Smooth muscle cell (in vitro differentiated cells): ENCODE measurements at regions not wholly inside any gene's neighbourhood (a gene's known extent, or its start where the extent isn't known, plus 50 kb on each side); places are given as distances from the start of the nearest gene placed in this dataset.

ENCODE experiments used
- DNase-seq: peaks from one replicate; lab custom pipeline; 2025; ENCODE audit not compliant: unreplicated experiment; lab: John Stamatoyannopoulos, UW
- H2AFZ ChIP-seq: fragments of 200-600 bp; sonication (generic); 2 replicates; pipeline ENCODE4 v1.6.0; 2016; ENCODE audit warnings: antibody characterized with exemption, low read depth, mild to moderate bottlenecking
- H3F3A ChIP-seq: fragments of 200-600 bp; sonication (generic); 2 replicates; pipeline ENCODE4 v1.6.0; 2017; ENCODE audit warnings: antibody characterized with exemption, low read depth
- H3K27ac ChIP-seq: fragments of 200-600 bp; sonication (generic); 2 replicates; pipeline ENCODE4 v1.5.1; 2016; ENCODE audit warnings: low read depth, mild to moderate bottlenecking
- H3K27me3 ChIP-seq: fragments of 200-600 bp; sonication (generic); 2 replicates; pipeline ENCODE4 v1.6.1; 2016; ENCODE audit warnings: low read depth, mild to moderate bottlenecking
- H3K36me3 ChIP-seq: fragments of 200-600 bp; sonication (generic); 2 replicates; pipeline ENCODE4 v1.5.1; 2016; ENCODE audit warnings: low read depth
- H3K4me1 ChIP-seq: fragments of 200-600 bp; sonication (generic); 2 replicates; pipeline ENCODE4 v1.5.1; 2016; ENCODE audit warnings: low read depth
- H3K4me2 ChIP-seq: fragments of 200-600 bp; sonication (generic); 2 replicates; pipeline ENCODE4 v1.6.0; 2016; ENCODE audit warnings: mild to moderate bottlenecking
- H3K4me3 ChIP-seq: fragments of 200-600 bp; sonication (generic); 2 replicates; pipeline ENCODE4 v1.5.1; 2016; ENCODE audit warnings: mild to moderate bottlenecking
- H3K79me2 ChIP-seq: fragments of 200-600 bp; sonication (generic); 2 replicates; pipeline ENCODE4 v1.6.0; 2016; ENCODE audit warnings: low read depth, mild to moderate bottlenecking
- H3K9ac ChIP-seq: fragments of 200-600 bp; sonication (generic); 2 replicates; pipeline ENCODE4 v1.6.0; 2016; ENCODE audit warnings: low read depth
- H3K9me3 ChIP-seq: fragments of 200-600 bp; sonication (generic); replicated peaks from 2 replicates; pipeline ENCODE4 v1.5.1; 2016; ENCODE audit warnings: low read depth
- H4K20me1 ChIP-seq: fragments of 200-600 bp; sonication (generic); 2 replicates; pipeline ENCODE4 v1.6.0; 2016; ENCODE audit warnings: low read depth
- WGBS: methylation state at CpG from one replicate; pipeline ENCODE4 v1.1.7; 2016; ENCODE audit warnings: low lambda C conversion rate; 5-methylcytosine and 5-hydroxymethylcytosine counted together
- TF ChIP-seq, protein P1 (sequence below): fragments of 200-600 bp; sonication (generic); IDR thresholded peaks from 2 replicates; pipeline ENCODE4 v1.5.1; 2017; ENCODE audit warnings: borderline replicate concordance, mild to moderate bottlenecking, antibody characterized with exemption; ENCODE audit not compliant: insufficient read depth, poor library complexity, severe bottlenecking

DNA sequence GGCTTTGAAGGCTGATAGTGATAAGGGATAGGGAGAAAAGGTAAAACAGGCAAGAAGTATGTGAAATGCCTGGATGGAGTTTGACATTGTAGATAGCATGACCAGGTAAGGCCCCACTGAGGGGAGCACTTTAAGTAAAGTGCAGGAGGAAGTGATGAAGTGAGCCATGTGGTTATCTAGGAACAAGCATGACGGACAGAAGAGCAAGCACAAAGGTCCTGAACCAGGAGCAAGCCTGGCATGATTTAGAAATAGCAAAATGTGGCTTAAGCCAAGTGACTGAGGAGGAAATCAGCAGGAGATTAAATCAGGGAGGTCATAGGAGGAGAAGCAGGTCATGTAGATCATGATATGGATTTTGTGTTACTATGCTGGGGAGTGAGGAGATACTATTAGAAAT is 129.2 kb downstream of the GLUL start:
- H4K20me1 ChIP-seq = no peaks in the 10 kb centered on the region
- no peaks in the 10 kb centered on the region for H3K36me3 ChIP-seq
- H2AFZ ChIP-seq = no peak overlapping the region
- no peaks in the 10 kb centered on the region for H3K79me2 ChIP-seq
- TF ChIP-seq, protein P1, sequence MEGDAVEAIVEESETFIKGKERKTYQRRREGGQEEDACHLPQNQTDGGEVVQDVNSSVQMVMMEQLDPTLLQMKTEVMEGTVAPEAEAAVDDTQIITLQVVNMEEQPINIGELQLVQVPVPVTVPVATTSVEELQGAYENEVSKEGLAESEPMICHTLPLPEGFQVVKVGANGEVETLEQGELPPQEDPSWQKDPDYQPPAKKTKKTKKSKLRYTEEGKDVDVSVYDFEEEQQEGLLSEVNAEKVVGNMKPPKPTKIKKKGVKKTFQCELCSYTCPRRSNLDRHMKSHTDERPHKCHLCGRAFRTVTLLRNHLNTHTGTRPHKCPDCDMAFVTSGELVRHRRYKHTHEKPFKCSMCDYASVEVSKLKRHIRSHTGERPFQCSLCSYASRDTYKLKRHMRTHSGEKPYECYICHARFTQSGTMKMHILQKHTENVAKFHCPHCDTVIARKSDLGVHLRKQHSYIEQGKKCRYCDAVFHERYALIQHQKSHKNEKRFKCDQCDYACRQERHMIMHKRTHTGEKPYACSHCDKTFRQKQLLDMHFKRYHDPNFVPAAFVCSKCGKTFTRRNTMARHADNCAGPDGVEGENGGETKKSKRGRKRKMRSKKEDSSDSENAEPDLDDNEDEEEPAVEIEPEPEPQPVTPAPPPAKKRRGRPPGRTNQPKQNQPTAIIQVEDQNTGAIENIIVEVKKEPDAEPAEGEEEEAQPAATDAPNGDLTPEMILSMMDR = no peak
- no peaks in the 10 kb centered on the region for H3K4me1 ChIP-seq
- DNase-seq = no peak
- H3K27ac ChIP-seq = no peak overlapping the region
- no peaks in the 10 kb centered on the region for H3K9me3 ChIP-seq
- no peak overlapping the region for H3K9ac ChIP-seq
- H3K4me3 ChIP-seq = no peak overlapping the region
- H3K27me3 ChIP-seq = no peaks in the 10 kb centered on the region
- no peak overlapping the region for H3K4me2 ChIP-seq
- H3F3A ChIP-seq = no peaks in the 10 kb centered on the region
- 75% methylated on average over 1 of the region's 1 CpG for WGBS

DNA sequence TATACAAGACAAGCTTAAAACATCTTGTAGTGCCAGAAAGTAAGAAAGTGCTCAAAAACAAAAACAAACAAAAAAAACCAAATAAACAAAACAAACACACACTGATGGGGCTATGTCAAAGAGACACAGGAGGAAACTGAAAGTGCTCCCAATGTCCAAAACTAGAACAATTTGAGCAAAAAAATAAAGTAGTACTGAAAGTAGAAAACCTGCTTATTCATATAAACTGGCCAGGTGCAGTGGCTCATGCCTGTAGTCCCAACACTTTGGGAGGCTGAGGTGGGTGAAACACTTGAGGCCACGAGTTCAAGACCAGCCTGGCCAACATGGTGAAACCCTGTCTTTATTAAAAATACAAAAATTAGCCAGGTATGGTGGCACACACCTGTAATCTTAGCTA is 129.9 kb downstream of the GLUL start:
- H3K4me1 ChIP-seq = no peaks in the 10 kb centered on the region
- H4K20me1 ChIP-seq = no peaks in the 10 kb centered on the region
- H3K9me3 ChIP-seq = no peaks in the 10 kb centered on the region
- no peaks in the 10 kb centered on the region for H3K36me3 ChIP-seq
- H3K27ac ChIP-seq = no peak overlapping the region
- 64% methylated on average over 1 of the region's 1 CpG for WGBS
- H3F3A ChIP-seq = no peaks in the 10 kb centered on the region
- no peak overlapping the region for H3K4me3 ChIP-seq
- DNase-seq = no peak
- no peak overlapping the region for H2AFZ ChIP-seq
- TF ChIP-seq, protein P1 = no peak
- H3K4me2 ChIP-seq = no peak overlapping the region
- no peaks in the 10 kb centered on the region for H3K79me2 ChIP-seq
- no peaks in the 10 kb centered on the region for H3K27me3 ChIP-seq
- no peak overlapping the region for H3K9ac ChIP-seq

DNA sequence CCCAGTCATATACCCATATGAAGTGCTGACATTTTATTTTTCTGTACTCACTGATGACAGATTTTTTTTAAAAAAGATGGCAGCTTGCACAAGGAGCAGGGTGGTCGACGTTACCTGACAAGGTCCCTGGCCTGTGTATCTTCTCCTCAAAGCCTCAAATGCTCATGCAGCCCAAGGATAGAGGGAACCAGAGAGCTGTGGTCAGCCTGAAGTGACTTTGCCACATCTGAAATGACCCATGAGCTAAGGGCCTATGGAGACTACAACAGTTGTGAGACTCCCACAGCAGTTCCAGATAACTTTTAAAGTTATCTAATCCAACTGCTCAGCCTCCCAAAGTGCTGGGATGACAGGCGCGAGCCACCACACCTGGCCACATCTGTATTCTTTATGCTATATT is 131.1 kb downstream of the GLUL start:
- H3K4me2 ChIP-seq = no peak overlapping the region
- no peak for DNase-seq
- H3K36me3 ChIP-seq = no peaks in the 10 kb centered on the region
- H3K27ac ChIP-seq = no peak overlapping the region
- H2AFZ ChIP-seq = no peak overlapping the region
- H3K9ac ChIP-seq = no peak overlapping the region
- no peaks in the 10 kb centered on the region for H4K20me1 ChIP-seq
- no peaks in the 10 kb centered on the region for H3F3A ChIP-seq
- no peaks in the 10 kb centered on the region for H3K79me2 ChIP-seq
- no peaks in the 10 kb centered on the region for H3K4me1 ChIP-seq
- TF ChIP-seq, protein P1 = no peak
- H3K9me3 ChIP-seq = no peaks in the 10 kb centered on the region
- WGBS = 99% methylated on average over 4 of the region's 4 CpGs
- H3K27me3 ChIP-seq = no peaks in the 10 kb centered on the region
- H3K4me3 ChIP-seq = no peak overlapping the region

DNA sequence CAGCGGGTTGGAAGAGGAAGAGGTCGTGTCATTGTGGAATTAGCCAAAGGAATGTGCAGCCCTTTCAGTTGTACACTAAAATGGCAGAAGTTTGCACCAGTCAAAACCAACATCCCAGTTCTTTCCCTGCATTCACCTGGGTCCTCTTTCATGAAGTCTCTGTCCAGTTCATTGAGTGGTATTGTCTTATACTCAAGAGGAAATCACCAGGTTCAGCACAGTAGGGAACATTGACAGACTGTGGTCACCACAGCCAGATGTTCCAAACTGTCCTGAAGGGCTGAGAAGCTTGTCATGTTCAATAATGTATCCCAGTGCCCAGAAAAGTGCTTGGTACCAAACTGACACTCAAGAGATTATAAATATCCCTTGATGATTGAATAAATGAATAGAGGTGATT is 131.6 kb downstream of the GLUL start:
- no peaks in the 10 kb centered on the region for H3K36me3 ChIP-seq
- H3K9ac ChIP-seq = no peak overlapping the region
- no peak overlapping the region for H3K4me2 ChIP-seq
- no peaks in the 10 kb centered on the region for H3K79me2 ChIP-seq
- H3F3A ChIP-seq = no peaks in the 10 kb centered on the region
- H3K27ac ChIP-seq = no peak overlapping the region
- no peak overlapping the region for H3K4me3 ChIP-seq
- TF ChIP-seq, protein P1 = no peak
- WGBS = 79% methylated on average over 2 of the region's 2 CpGs
- no peaks in the 10 kb centered on the region for H3K4me1 ChIP-seq
- no peaks in the 10 kb centered on the region for H3K27me3 ChIP-seq
- DNase-seq = no peak
- H2AFZ ChIP-seq = no peak overlapping the region
- no peaks in the 10 kb centered on the region for H3K9me3 ChIP-seq
- no peaks in the 10 kb centered on the region for H4K20me1 ChIP-seq
